Esophagus muscularis mucosa (tissue), 4 donors: ENCODE measurements at regions not wholly inside any gene's neighbourhood (a gene's known extent, or its start where the extent isn't known, plus 50 kb on each side); places are given as distances from the start of the nearest gene placed in this dataset.

Source experiments
- DNase-seq: peaks from one replicate; pipeline ENCODE4 v3.0.0-alpha.2; 2017; ENCODE audit errors: extremely low spot score
- H3K27ac ChIP-seq, 4 donors: fragments of 200-600 bp; sonication (generic); replicated peaks in 1 of 4; 1 replicate in 3 of 4; 2 replicates in 1 of 4; pipeline ENCODE4 v1.5.1; 2016 to 2019; ENCODE audit warnings: mild to moderate bottlenecking in 1 of 4
- H3K27me3 ChIP-seq, 4 donors: fragments of 200-600 bp; sonication (generic); one replicate each; pipeline versions ENCODE4 v1.5.1 to v1.6.0; 2016 to 2019
- H3K36me3 ChIP-seq, 4 donors: fragments of 200-600 bp; sonication (generic); one replicate each; pipeline ENCODE4 v1.5.1; 2016 to 2019
- H3K4me1 ChIP-seq, 4 donors: fragments of 200-600 bp; sonication (generic); one replicate each; pipeline ENCODE4 v1.5.1; 2016 to 2019
- H3K4me3 ChIP-seq, 4 donors: fragments of 200-600 bp; sonication (generic); 1 replicate in 2 of 4; 2 replicates in 2 of 4; pipeline ENCODE4 v1.5.1; 2016 to 2019; ENCODE audit warnings: mild to moderate bottlenecking in 4 of 4, moderate library complexity in 1 of 4
- H3K9me3 ChIP-seq, 4 donors: fragments of 200-600 bp; sonication (generic); 1 replicate in 3 of 4; 2 replicates in 1 of 4; pipeline ENCODE4 v1.5.1; 2016 to 2019
- EP300 ChIP-seq: sonication (generic); formaldehyde crosslinking; IDR thresholded peaks from one replicate; pipeline ENCODE4 v1.6.1; 2017; ENCODE audit warnings: antibody characterized with exemption
- POLR2A ChIP-seq: fragments of 450-650 bp; IDR thresholded peaks from one replicate; pipeline ENCODE4 v1.6.1; 2017; ENCODE audit warnings: antibody characterized with exemption, moderate library complexity, mild to moderate bottlenecking, low read depth
- POLR2AphosphoS5 ChIP-seq, 2 donors: sonication (generic); formaldehyde crosslinking; IDR thresholded peaks; one replicate each; pipeline ENCODE4 v1.6.1; 2017; ENCODE audit warnings: antibody characterized with exemption in 2 of 2
- WGBS: methylation state at CpG from one replicate; pipeline ENCODE4 v1.1.5; 2018; 5-methylcytosine and 5-hydroxymethylcytosine counted together
- intact Hi-C: fragments of 100-400 bp; cut with DNase I; formaldehyde crosslinking; loops from one replicate; pipeline ENCODE4 v1.15.1; 2023
- TF ChIP-seq, protein P1 (sequence below), 3 experiments: fragments of 200-600 bp in 2 of 3; fragments of 450-650 bp in 1 of 3; sonication (generic) in 2 of 3; IDR thresholded peaks; one replicate each; pipeline ENCODE4 v1.5.1; 2017 to 2019; ENCODE audit warnings: antibody characterized with exemption in 3 of 3, mild to moderate bottlenecking in 2 of 3, moderate library complexity in 1 of 3

DNA sequence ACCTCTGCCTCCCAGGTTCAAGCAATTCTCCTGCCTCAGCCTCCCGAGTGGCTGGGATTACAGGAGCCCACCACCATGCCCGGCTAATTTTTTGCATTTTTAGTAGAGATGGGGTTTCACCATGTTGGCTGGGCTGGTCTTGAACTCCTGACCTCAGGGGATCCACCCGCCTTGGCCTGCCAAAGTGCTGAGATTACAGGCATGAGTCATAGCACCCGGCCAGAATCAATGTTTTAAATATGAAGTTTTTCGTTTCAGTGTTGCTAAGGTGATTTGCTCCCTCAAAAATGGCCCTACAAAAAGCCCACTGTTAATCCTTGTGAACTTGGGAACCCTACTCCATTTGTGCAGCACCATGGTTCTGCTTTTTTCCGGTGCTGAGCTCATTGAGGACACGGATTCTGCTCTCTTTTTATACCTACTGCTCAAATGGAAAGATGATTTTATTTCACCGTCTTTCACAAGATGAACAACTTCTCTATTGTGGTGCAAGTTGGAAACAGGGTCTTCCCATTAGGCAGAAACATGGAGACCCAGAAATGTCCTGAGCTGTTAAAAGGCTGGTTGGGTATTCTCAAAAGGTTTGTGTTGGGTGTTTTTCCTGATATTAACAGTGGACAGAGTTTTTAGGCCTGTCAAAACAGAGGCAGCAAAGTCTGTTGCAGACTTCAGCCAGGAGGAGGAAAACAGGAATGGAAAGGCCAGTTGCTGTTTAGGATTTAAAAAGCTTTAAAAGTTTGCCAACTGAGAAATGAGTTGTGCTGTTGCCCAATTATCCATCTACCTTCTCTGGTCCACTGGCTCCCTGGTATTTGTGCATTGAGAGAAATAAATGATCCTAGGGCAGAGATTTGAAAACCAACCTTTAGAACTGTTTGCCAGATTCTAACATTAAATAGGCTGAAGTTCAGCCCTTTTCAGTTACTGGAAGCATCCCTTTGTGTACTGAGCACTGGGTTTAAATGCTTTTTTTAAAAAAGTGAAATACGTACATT is 85.8 kb downstream of the ATP23 start:
- intact Hi-C loops: no loop called here
- Histone ChIP-seq H3K4me3 (no peak overlapping the region), H3K4me1 (peaks cover 0 to 23% (median 18%) of the 10 kb centered on the region in 4 donors), H3K36me3 (no peaks in the 10 kb centered on the region), H3K27me3 (no peaks in the 10 kb centered on the region), H3K9me3 (no peaks in the 10 kb centered on the region), H3K27ac (peak overlapping the region in 2 of 4 donors; percentile 6 to 16)
- TF ChIP-seq, protein P1, sequence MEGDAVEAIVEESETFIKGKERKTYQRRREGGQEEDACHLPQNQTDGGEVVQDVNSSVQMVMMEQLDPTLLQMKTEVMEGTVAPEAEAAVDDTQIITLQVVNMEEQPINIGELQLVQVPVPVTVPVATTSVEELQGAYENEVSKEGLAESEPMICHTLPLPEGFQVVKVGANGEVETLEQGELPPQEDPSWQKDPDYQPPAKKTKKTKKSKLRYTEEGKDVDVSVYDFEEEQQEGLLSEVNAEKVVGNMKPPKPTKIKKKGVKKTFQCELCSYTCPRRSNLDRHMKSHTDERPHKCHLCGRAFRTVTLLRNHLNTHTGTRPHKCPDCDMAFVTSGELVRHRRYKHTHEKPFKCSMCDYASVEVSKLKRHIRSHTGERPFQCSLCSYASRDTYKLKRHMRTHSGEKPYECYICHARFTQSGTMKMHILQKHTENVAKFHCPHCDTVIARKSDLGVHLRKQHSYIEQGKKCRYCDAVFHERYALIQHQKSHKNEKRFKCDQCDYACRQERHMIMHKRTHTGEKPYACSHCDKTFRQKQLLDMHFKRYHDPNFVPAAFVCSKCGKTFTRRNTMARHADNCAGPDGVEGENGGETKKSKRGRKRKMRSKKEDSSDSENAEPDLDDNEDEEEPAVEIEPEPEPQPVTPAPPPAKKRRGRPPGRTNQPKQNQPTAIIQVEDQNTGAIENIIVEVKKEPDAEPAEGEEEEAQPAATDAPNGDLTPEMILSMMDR (IDR thresholded peaks at IDR 0.05): no peak
- no peak for TF ChIP-seq POLR2A
- no peak for TF ChIP-seq EP300
- TF ChIP-seq POLR2AphosphoS5 (IDR thresholded peaks at IDR 0.05): no peak
- WGBS: 50% methylated on average over 9 of the region's 9 CpGs
- no peak for DNase-seq

DNA sequence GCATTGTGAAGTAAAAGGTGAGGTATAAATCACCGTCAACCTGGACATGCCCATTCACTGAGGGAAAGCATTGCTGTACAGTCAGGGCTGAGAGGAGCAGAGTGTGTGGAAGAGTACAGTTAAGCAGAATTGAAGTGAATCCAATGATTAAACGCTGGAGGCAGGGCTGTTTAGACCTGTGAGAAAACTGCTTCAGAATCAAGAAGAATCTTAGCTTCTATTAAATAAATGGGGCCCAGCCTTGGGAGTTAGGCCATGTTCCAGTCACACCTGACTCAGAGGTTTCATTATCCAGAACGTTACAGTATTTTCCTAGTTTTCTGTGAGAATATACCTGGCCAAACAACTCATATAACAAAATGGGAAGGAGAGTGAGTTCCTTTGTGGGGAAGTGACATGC is 86.9 kb downstream of the ATP23 start:
- H3K27ac ChIP-seq: no peak overlapping the region
- 70% methylated on average over 3 of the region's 3 CpGs for WGBS
- H3K27me3 ChIP-seq: no peaks in the 10 kb centered on the region
- intact Hi-C loops: no loop called here
- no peak for DNase-seq
- no peaks in the 10 kb centered on the region for H3K36me3 ChIP-seq
- H3K4me3 ChIP-seq: no peak overlapping the region
- H3K4me1 ChIP-seq: peaks cover 0 to 23% (median 18%) of the 10 kb centered on the region in 4 donors
- no peaks in the 10 kb centered on the region for H3K9me3 ChIP-seq
- TF ChIP-seq POLR2AphosphoS5 (IDR thresholded peaks at IDR 0.05) (no peak), EP300 (no peak), POLR2A (no peak)
- TF ChIP-seq, protein P1 (IDR thresholded peaks at IDR 0.05): no peak

DNA sequence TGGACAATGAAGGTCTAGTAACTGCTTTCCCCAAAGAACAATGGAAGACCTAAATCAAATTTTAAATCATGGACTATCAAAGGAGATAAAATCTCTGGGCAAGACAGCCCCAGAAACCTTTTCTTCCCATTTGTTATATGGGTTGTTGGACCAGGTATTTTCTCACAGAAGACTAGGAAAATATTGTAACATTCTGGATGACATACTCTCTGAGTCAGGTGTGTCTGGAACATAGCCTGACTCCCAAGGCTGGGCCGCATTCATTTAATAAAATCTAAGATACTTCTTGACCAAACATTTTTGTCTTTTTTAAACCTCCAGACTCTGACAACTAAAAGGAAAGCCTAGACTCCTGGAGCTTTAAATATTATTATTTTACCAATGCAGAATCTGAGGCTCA is 87.9 kb downstream of the ATP23 start:
- no peaks in the 10 kb centered on the region for H3K9me3 ChIP-seq
- TF ChIP-seq POLR2A (no peak), EP300 (no peak), POLR2AphosphoS5 (IDR thresholded peaks at IDR 0.05) (no peak)
- TF ChIP-seq, protein P1 (IDR thresholded peaks at IDR 0.05): no peak
- no peak for DNase-seq
- no peaks in the 10 kb centered on the region for H3K36me3 ChIP-seq
- no peaks in the 10 kb centered on the region for H3K27me3 ChIP-seq
- no peak overlapping the region for H3K27ac ChIP-seq
- WGBS: 89% methylated on average over 1 of the region's 1 CpG
- intact Hi-C loops: no loop called here
- H3K4me1 ChIP-seq: peaks cover 0 to 23% (median 18%) of the 10 kb centered on the region in 4 donors
- H3K4me3 ChIP-seq: no peak overlapping the region

DNA sequence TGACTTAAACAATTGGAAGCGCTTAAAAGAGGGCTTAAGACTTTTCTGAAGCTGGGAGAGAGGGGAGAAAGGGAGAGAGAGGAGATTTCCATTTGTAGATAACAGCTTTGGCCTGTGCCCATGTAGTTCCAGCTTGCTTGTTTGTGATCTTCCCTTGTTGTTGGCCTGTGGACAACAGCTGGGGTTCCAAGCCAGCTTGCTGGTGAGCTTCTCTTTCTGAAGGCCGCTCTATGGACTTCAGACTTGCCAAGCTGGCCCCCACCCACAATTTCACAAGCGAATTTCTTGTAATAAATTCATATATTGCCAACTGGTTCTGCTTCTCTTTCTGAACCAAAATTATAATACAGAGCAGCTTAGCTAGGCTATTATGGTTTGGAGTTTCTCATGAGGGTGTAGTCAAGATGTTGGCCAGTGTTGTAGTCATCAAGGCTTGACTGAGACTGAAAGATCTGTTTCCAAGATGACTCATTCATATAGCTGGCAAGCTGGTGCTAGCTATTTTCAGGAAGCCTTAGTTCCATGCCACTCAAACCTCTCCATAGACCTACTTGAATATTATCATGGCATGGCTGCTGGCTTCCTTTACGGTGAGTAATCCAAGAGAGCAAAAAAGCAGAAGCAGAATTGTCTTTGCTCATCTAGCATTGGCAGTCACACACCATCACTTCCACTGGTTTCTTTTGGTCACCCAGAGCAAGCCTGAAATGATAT is 89.4 kb downstream of the ATP23 start:
- peaks cover 0 to 23% (median 20%) of the 10 kb centered on the region in 4 donors for H3K4me1 ChIP-seq
- no peaks in the 10 kb centered on the region for H3K27me3 ChIP-seq
- H3K4me3 ChIP-seq: no peak overlapping the region
- 81% methylated on average over 4 of the region's 4 CpGs for WGBS
- H3K36me3 ChIP-seq: no peaks in the 10 kb centered on the region
- TF ChIP-seq POLR2AphosphoS5 (IDR thresholded peaks at IDR 0.05) (no peak), POLR2A (no peak), EP300 (no peak)
- TF ChIP-seq, protein P1 (IDR thresholded peaks at IDR 0.05): no peak
- intact Hi-C loops: no loop called here
- peaks cover 0 to 5% (median 2%) of the 10 kb centered on the region in 4 donors for H3K9me3 ChIP-seq
- H3K27ac ChIP-seq: no peak overlapping the region
- DNase-seq: no peak
